OCI-M2 (cell line): ENCODE measurements at regions not wholly inside any gene's neighbourhood (a gene's known extent, or its start where the extent isn't known, plus 50 kb on each side); places are given as distances from the start of the nearest gene placed in this dataset.

Experiments used
- DNase-seq: peaks from one replicate; lab custom pipeline; 2025; ENCODE audit not compliant: unreplicated experiment; lab: John Stamatoyannopoulos, UW

- DNase-seq, result no peak
Observed at GRCh38 chr16:85371948-85372347, 241.2 kb upstream of the GSE1 start.

GRCh38 chr16:85372627-85373372 lies 240.3 kb upstream of the GSE1 start:
- DNase-seq, result no peak

DNA sequence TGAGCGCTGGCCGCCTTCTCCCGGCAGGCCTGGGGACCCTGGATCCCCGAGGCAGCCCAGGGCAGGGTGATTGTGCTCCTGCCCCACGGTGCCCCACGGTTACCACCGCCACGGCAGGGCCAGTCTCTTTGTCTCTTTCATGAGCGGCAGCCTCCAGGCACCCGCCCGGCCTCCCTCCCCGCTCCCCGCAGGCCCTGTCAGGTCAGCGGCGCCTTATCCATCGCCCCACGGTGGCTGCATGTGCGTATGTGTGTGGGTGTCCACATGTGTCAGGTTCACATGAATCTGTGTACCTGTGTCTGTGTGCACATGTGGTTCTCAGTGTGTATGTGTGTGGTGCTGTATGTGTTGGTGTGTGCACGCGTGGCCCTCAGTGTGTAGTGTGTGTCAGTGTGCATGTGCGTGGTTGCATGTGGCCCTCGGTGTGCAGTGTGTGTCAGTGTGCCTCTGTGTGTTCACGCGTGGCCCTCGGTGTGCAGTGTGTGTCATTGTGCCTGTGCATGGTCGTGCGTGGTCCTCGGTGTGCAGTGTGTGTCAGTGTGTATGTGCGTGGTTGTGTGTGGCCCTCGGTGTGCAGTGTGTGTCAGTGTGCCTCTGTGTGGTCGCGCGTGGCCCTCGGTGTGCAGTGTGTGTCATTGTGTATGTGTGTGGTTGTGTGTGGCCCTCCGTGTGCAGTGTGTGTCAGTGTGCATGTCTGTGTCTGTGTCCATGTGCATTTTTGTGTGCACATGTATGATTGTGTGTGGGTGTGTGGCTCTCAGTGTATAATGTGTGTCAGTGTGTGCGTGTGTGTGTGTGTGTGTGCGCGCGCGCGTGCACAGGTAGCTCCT lies 239.2 kb upstream of the GSE1 start:
- no peak for DNase-seq

DNA sequence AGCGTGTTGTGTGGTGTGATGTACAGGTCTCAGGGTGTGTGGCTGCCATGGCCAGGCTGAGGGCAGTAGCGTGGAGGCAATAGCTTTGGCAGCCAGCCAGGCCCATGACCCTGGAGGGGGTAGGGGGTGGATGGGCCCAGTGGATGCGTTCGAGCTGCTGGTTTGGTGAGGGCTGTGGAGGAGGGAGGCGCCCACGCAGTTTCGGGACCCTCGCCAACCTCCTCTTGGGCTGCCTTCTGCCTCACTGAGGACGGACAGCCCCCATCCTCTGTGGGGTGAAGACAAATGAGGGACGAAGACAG lies 238.6 kb upstream of the GSE1 start:
- no peak for DNase-seq

GRCh38 chr16:85375282-85375681 lies 237.8 kb upstream of the GSE1 start:
- no peak for DNase-seq

GRCh38 chr16:85376292-85377095 lies 236.6 kb upstream of the GSE1 start:
- DNase-seq, result no peak

- DNase-seq, result no peak
Observed at GRCh38 chr16:85377388-85378144, 235.6 kb upstream of the GSE1 start.

GRCh38 chr16:85378145-85379040 lies 234.7 kb upstream of the GSE1 start:
- DNase-seq, result no peak

- DNase-seq, result no peak
Observed at GRCh38 chr16:85379041-85380001, 233.8 kb upstream of the GSE1 start.

DNA sequence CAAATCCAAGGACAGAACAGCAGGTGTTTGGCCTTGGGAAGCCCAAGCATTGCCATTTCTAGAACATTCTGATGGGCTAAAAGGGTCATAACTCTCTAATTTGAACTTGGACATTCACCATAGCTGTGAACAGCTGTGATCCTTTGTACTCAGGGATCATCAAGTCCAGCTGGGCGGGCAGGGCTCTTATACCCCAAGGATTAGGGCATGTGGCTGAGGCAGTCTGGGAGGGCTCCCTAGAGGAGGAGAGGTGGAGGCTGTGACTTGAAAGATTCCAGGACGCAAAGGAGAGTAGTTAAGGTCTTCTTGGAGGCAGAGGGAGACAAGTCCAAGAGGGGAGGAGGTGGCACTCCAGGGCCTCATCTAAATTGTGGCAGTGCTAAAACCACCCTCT lies 233.1 kb upstream of the GSE1 start:
- DNase-seq, result no peak

DNA sequence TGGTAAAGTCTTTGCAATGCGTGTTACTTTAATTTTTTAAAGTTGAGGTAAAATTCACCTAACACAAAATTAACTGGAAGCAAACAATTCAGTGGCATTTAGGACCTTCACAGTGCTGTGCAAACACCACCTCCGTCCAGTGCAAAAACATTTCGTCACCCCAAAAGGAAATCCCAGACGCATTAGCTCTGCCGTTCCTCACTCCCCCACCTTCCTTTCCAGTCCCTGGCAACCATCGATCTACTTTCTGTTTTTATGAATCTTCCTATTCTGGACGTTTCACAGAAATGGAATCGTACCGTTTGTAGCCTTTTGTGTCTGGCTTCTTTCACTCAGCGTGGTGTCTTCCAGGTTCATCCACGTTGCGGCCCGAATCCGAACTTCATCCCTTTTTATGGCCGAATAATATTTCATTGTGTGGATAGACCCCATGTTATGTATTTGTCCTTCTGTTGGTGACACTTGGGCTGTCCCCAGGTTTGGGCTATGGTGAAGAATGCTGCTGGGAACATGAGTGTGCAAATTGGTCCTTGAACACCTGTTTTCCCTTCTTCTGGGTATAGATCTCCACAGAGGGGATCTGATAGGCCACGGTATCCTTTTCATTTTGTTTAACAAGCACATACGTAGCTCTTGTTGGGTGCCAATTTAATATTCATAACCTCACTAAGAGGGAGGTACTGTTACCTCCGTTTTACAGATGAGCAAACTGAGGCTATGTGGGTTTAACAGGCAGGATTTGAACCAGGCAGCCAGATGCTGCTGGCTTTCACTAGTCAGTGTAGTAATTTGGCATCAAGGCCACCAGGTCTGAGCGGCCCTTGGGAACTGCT lies 232.0 kb upstream of the GSE1 start:
- no peak for DNase-seq

- DNase-seq, result peak; percentile 60
Observed at GRCh38 chr16:85381738-85382592, 231.2 kb upstream of the GSE1 start.

- DNase-seq, result no peak
Observed at GRCh38 chr16:85382717-85383118, 230.4 kb upstream of the GSE1 start.

GRCh38 chr16:85383836-85384832 lies 229.0 kb upstream of the GSE1 start:
- DNase-seq, result no peak

GRCh38 chr16:85384833-85385462 lies 228.2 kb upstream of the GSE1 start:
- DNase-seq, result no peak
